H1 (cell line): ENCODE measurements at regions not wholly inside any gene's neighbourhood (a gene's known extent, or its start where the extent isn't known, plus 50 kb on each side); places are given as distances from the start of the nearest gene placed in this dataset.

Experiments used
- CHD2 ChIP-seq: IDR thresholded peaks from 2 replicates; pipeline ENCODE4 v1.6.1; 2012; ENCODE audit warnings: low read length, improper control_type of control experiment
- EP300 ChIP-seq, 2 experiments: IDR thresholded peaks; 1 replicate in 1 of 2; 2 replicates in 1 of 2; pipeline ENCODE4 v1.6.1; 2011 to 2012; ENCODE audit warnings: low read depth in 2 of 2, low read length in 2 of 2, mild to moderate bottlenecking in 2 of 2, borderline replicate concordance in 1 of 2, inconsistent platforms in 1 of 2, moderate library complexity in 1 of 2
- JUN ChIP-seq: IDR thresholded peaks from 2 replicates; pipeline ENCODE4 v1.6.1; 2011; ENCODE audit warnings: low read depth, mild to moderate bottlenecking, improper control_type of control experiment, low read length
- POLR2A ChIP-seq, 2 experiments: IDR thresholded peaks; 1 replicate in 1 of 2; 2 replicates in 1 of 2; pipeline ENCODE4 v1.6.1; 2011; ENCODE audit warnings: low read depth in 2 of 2, low read length in 2 of 2, mild to moderate bottlenecking in 2 of 2; ENCODE audit errors: control extremely low read depth in 1 of 2
- TBP ChIP-seq: IDR thresholded peaks from 2 replicates; pipeline ENCODE4 v1.6.1; 2011; ENCODE audit warnings: low read depth, low read length, improper control_type of control experiment
- TF ChIP-seq, protein P1 (sequence below), 3 experiments: IDR thresholded peaks; 1 replicate in 2 of 3; 2 replicates in 1 of 3; pipeline versions ENCODE4 v1.5.1 to v1.6.1; 2011; ENCODE audit warnings: low read length in 3 of 3, mild to moderate bottlenecking in 3 of 3, inconsistent platforms in 2 of 3, low read depth in 1 of 3, moderate library complexity in 1 of 3; ENCODE audit not compliant: insufficient read depth in 1 of 3; ENCODE audit errors: control extremely low read depth in 1 of 3

DNA sequence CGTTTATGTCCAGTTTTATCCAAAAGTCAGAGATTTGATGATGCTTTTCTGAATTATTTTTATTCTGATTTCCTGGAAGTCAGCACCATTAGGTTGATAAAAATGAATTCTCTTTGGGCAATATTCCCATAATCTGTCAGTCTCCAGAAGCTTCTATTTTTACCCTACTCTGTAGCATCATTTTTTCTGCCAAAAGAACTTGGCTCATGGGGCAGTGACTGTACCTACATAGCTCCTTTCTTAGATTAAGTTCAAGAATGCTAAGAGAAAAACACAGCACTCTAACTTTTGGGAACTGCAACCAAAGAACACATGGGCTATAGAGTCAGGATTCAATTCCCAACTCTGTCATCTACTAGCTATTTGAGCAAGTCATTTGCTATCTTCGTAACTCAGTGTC is 152.9 kb downstream of the BARHL2 start:
- TF ChIP-seq, protein P1, sequence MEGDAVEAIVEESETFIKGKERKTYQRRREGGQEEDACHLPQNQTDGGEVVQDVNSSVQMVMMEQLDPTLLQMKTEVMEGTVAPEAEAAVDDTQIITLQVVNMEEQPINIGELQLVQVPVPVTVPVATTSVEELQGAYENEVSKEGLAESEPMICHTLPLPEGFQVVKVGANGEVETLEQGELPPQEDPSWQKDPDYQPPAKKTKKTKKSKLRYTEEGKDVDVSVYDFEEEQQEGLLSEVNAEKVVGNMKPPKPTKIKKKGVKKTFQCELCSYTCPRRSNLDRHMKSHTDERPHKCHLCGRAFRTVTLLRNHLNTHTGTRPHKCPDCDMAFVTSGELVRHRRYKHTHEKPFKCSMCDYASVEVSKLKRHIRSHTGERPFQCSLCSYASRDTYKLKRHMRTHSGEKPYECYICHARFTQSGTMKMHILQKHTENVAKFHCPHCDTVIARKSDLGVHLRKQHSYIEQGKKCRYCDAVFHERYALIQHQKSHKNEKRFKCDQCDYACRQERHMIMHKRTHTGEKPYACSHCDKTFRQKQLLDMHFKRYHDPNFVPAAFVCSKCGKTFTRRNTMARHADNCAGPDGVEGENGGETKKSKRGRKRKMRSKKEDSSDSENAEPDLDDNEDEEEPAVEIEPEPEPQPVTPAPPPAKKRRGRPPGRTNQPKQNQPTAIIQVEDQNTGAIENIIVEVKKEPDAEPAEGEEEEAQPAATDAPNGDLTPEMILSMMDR (IDR thresholded peaks at IDR 0.05; ENCODE audit: control extremely low read depth in 1 of 3, insufficient read depth in 1 of 3, low read depth in 1 of 3, low read length in 3 of 3): no peak
- TF ChIP-seq TBP: no peak
- TF ChIP-seq EP300 (IDR thresholded peaks at IDR 0.05; ENCODE audit: borderline replicate concordance in 1 of 2, low read depth in 2 of 2, low read length in 2 of 2): no peak
- no peak for TF ChIP-seq JUN
- no peak for TF ChIP-seq CHD2
- TF ChIP-seq POLR2A (IDR thresholded peaks at IDR 0.05; ENCODE audit: control extremely low read depth in 1 of 2, low read depth in 2 of 2, low read length in 2 of 2): no peak
